ENCODE measurements at regions not wholly inside any gene's neighbourhood (a gene's known extent, or its start where the extent isn't known, plus 50 kb on each side); places are given as distances from the start of the nearest gene placed in this dataset.
A peak's percentile ranks its signal among the peaks of the same experiment; 100 is the strongest.

- FAIRE-seq: no peak
- DNase-seq (ENCODE audit: low spot score): no peak
Observed at GRCh38 chr3:22928216-22929110, 274.7 kb upstream of the UBE2E2 start.

- no peak for FAIRE-seq
Observed at GRCh38 chr3:22933051-22933840, 269.9 kb upstream of the UBE2E2 start.

GRCh38 chr3:22933841-22934116, 269.3 kb upstream of the UBE2E2 start:
- FAIRE-seq (no peak), DNase-seq (ENCODE audit: low spot score) (no peak)

More at GRCh38 chr3:22933051-22933840, 269.9 kb upstream of the UBE2E2 start:
- DNase-seq (ENCODE audit: low spot score): no peak

GRCh38 chr3:22935040-22935439, 268.1 kb upstream of the UBE2E2 start:
- FAIRE-seq (no peak), DNase-seq (ENCODE audit: low spot score) (no peak)

GRCh38 chr3:22937536-22937935, 265.6 kb upstream of the UBE2E2 start:
- FAIRE-seq (no peak), DNase-seq (ENCODE audit: low spot score) (no peak)

- no peak for DNase-seq (ENCODE audit: low spot score)
- no peak for FAIRE-seq
Observed at GRCh38 chr3:22938739-22939138, 264.4 kb upstream of the UBE2E2 start.

- DNase-seq (ENCODE audit: low spot score): no peak
- no peak for FAIRE-seq
Observed at GRCh38 chr3:22939349-22939748, 263.8 kb upstream of the UBE2E2 start.

- FAIRE-seq: no peak
- no peak for DNase-seq (ENCODE audit: low spot score)
Observed at GRCh38 chr3:22940285-22940684, 262.8 kb upstream of the UBE2E2 start.

GRCh38 chr3:22942981-22943380, 260.1 kb upstream of the UBE2E2 start:
- no peak for FAIRE-seq
- no peak for DNase-seq (ENCODE audit: low spot score)

GRCh38 chr3:22947851-22948250, 255.3 kb upstream of the UBE2E2 start:
- FAIRE-seq (no peak), DNase-seq (ENCODE audit: low spot score) (no peak)

- DNase-seq (ENCODE audit: low spot score) (no peak), FAIRE-seq (no peak)
Observed at GRCh38 chr3:22951910-22952309, 251.2 kb upstream of the UBE2E2 start.

GRCh38 chr3:22952860-22953259, 250.3 kb upstream of the UBE2E2 start:
- no peak for FAIRE-seq
- DNase-seq (ENCODE audit: low spot score): no peak

GRCh38 chr3:22959593-22959992, 243.5 kb upstream of the UBE2E2 start:
- DNase-seq (ENCODE audit: low spot score) (no peak), FAIRE-seq (no peak)

GRCh38 chr3:22960105-22960984, 242.8 kb upstream of the UBE2E2 start:
- FAIRE-seq (no peak), DNase-seq (ENCODE audit: low spot score) (peak; percentile 42)

- FAIRE-seq (no peak), DNase-seq (ENCODE audit: low spot score) (no peak)
Observed at GRCh38 chr3:22962244-22962643, 240.9 kb upstream of the UBE2E2 start.

GRCh38 chr3:22966349-22966748, 236.8 kb upstream of the UBE2E2 start:
- DNase-seq (ENCODE audit: low spot score) (no peak), FAIRE-seq (no peak)

GRCh38 chr3:22969276-22969675, 233.9 kb upstream of the UBE2E2 start:
- FAIRE-seq: no peak
- DNase-seq (ENCODE audit: low spot score): no peak

- DNase-seq (ENCODE audit: low spot score) (no peak), FAIRE-seq (no peak)
Observed at GRCh38 chr3:22971497-22971896, 231.6 kb upstream of the UBE2E2 start.

GRCh38 chr3:22977042-22977441, 226.1 kb upstream of the UBE2E2 start:
- FAIRE-seq: no peak
- DNase-seq (ENCODE audit: low spot score): no peak

- DNase-seq (ENCODE audit: low spot score) (no peak), FAIRE-seq (no peak)
Observed at GRCh38 chr3:22977650-22978289, 225.4 kb upstream of the UBE2E2 start.

- DNase-seq (ENCODE audit: low spot score) (no peak), FAIRE-seq (no peak)
Observed at GRCh38 chr3:22979581-22979980, 223.5 kb upstream of the UBE2E2 start.
